GM19455 (cell line): ENCODE measurements at regions not wholly inside any gene's neighbourhood (a gene's known extent, or its start where the extent isn't known, plus 50 kb on each side); places are given as distances from the start of the nearest gene placed in this dataset.
"Not testable (repeated sequence)": the region's sequence is repeated elsewhere in the genome, so short reads cannot be mapped to it uniquely, and the experiment has no call there.

Source experiments
- ATAC-seq: cut with Tn5 transposase; IDR thresholded peaks from one replicate; pipeline ENCODE4 v1.9.1; 2021; ENCODE audit not compliant: unreplicated experiment

DNA sequence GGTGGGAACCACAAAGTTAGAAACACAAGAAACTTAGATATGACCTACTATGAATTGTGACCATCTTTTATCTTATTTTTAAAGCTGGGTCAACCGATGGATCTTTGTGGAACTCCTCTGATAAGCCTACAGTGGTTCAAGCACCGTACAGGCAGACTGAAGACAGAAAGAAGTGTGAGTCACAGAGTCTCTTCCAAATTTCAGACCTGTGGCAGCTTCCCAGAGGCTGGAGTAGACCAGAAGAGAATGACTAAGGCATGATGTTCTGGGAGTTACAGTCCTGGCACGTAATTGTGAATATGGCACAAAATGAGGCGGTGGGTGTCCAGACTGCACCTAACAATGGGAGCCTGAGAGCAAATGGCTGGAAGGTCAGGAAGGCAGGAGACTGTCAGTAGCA, 70.0 kb downstream of the LMO4 start:
- no peak for ATAC-seq

DNA sequence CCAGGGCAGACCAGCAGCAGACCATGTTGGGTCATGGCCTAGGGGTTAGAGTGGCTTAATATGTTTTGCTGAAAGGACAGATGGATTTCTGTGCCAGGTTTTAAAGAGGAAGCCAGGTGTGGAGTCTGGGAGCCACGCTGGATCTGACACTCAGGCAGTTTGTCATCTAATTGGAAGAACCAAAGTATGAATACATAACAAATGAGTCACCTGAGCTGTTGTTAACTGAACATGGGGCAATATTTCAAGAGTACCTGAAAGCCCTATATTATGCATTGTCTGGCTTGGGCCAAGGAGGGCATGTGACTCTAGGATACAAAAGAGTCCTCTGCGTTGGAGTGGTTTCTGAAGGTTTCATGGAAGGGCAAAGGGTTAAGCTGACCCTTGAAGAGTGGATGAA, 70.6 kb downstream of the LMO4 start:
- ATAC-seq = no peak

DNA sequence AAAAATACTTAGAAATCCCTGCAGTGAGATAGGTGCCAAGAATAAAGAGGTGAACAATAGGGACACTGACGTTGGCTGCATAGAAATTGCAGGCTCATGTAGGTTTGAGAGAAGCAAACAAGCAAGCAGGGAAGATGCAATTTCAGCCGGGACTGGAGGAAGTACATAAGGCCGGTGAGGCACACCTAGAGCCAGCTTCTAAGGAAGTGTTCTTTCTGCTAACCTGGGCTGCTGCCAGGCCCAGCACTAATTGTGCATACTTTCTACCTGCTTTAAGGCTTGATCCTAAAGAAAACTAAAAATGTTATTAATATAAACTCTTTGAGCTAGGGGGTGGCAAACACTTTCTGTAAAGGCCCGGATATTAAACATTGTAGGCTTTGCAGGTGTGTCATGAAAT, 71.0 kb downstream of the LMO4 start:
- no peak for ATAC-seq

DNA sequence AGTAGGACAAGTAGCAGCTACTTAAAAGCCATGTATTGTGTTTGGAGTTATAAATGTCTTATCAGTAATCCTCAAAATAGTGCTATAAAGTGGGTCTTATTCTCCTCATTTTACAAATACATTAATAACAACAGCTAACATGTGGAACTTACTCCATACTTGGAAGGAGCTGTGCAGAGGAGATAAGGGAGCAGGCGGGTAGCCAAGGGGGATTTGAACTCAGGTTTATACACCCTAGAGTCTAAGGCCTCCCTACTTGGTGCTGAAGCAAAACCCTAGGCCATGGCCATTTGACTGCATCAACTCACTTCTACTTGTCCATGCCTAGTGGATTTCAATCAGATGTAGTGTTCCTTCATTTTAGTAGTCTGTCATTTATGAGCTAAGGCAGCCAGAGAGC, 72.1 kb downstream of the LMO4 start:
- ATAC-seq = no peak

DNA sequence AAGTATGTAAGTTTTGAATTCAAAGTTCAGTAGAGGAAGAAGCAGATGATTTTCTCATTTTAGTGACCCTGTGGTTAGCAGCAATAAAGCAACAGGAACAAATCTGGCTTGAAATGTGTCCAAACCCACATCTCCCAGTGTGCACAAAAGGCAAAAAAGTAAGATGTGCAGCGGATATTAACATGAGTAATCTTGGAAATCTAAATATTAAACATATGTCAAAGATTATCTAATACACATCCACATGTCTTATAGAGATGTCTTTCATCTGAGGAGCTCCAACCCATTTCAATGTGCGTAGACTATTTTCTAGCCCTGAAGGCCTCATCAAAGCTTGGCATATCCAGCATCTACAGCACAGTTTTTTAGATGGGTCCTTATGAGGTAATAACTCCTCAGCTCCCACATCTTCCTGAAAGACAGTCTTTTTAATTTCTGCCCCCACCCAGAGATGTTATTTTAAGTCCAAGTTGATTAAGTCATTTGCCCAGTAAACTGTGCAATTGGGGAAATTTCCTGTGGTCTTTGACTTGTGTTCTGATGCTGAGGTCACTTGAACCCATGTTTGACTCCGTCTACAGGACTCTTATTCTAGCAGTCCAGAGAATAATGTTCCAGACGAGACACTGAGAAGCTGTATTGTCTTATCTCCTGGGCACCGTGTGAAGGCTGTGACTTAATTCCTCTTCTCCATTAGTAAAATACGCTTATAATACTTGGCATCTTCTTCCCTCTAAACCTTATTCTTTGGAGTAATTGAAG, 73.7 kb downstream of the LMO4 start:
- ATAC-seq = no peak

DNA sequence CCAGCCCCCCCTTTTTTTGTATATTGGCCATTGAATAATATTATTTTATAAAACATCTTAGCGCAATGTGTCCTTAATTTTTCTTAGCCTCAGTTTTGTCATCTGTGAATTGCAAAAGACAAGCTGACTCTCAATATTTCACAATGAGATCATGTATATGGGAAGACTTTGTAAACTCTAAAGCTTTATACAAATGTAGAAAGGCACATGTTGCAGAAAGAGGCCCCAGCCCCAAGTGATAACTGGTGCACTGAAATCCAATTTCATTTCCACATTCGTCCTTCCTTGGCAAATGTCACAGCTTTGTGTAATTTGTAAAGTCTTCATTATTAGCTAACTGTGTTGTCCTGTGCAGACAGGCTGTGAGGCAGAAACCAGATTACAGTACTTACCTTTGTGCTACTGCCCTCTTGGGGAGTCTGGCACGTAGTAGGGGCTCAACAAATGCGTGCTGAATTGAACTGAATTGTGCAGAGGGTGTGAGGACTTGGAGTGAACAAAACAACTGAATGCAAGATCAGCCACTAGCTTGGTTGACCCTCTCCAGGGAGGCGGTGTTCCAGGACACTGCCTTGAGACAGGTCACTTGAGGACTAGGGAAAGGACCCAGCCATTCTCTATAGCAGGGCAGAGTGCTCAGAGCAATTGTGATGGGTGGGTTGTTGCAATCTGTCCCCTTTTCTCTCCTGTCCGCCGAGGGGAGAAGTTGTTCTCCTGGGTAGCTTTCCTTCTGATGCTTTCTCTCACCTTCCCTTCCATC, 74.6 kb downstream of the LMO4 start:
- no peak for ATAC-seq

DNA sequence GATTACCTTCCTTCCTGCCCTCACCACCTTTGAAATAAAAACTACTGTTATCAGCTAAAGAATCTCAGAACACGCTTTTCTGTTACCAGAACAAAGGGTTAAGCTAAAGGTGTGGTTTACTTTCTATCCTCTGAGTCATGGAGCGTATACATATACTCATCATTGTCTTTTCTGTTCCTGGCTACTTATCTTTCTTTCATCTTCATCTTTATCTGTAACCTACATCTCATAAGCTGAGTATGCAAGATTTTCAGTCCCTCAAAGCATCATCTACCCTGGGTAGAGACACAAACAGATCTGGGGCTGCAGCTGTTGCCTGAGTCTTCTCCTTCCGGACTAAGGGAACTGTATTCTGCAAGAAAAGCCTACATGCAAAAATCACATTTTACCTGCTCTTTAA, 75.6 kb downstream of the LMO4 start:
- no peak for ATAC-seq

DNA sequence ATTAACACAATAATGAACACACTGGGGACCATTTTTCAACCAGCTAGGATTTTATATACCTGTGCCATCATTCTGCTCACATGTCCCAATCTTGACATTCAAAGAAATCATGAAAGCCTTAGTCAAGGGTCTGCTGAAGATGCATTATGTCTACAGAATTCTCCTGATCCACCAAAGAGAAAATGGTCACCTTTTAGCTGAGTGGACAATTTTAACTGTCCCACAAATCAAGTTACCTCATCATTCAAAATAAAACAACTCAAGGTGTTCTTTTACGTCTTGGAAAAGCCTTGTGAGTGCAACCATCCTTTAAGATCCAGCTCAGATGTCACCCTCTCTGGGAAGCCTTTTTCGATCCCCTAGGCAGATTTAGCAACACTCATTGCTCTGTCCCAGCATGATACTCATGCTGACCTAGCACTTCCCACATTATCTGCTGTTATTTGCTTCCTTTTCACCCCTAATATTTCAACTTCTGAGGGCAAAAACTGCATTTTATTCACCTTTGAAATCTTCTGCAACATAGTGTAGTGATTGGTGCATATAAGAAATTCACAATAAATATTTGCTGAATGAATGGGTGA, 80.1 kb downstream of the LMO4 start:
- ATAC-seq = no peak

DNA sequence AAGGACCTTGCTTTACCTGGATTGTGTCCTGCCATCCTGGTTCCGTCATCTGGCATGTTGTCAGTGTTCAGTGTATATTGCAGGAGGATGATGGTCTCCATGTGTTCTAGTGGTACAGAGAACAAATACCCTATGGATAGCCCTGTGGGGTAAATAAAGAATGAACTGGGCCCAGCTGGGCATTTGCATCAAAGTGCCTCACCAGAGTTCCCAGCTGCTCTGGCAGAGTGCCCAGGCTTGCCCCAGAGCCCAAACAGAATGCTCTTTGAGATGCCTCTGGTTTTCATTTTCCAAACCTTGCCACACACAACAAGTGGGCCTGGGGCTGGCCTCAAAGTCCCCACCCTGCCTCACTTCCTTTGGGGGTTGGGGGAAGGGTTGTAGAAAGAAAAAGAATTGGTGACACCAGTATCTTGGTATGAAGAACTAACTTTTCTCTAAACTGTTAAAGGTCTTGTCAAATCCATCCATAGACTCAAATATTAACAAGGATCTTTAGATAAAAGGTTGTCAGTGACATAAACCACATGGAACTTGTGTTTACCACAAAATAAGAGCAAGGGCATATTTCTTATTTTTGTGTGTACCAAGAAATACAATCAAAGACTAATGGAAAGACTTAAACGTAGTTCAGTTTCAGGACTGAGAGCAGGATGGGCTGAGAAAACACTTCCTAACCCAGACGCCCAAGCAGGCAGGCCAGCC, 82.2 kb downstream of the LMO4 start:
- ATAC-seq = no peak

DNA sequence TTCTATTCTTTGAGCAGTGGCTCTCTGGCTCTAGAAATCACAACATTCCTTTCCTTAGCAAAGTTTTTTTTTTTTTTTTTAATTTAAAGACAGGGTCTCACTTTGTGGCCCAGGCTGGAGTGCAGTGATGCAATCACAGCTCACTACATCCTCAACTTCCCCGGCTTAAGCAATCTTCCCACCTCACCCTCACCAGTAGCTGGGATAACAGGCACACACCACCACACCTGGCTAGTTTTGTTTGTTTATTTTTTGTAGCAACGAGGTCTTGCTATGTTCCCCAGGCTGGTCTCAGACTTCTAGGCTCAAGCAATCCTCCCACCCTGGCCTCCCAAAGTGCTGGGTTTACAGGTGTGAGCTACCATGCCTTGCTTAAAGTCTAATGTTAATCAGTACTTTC, 85.2 kb downstream of the LMO4 start:
- not testable (repeated sequence) for ATAC-seq

DNA sequence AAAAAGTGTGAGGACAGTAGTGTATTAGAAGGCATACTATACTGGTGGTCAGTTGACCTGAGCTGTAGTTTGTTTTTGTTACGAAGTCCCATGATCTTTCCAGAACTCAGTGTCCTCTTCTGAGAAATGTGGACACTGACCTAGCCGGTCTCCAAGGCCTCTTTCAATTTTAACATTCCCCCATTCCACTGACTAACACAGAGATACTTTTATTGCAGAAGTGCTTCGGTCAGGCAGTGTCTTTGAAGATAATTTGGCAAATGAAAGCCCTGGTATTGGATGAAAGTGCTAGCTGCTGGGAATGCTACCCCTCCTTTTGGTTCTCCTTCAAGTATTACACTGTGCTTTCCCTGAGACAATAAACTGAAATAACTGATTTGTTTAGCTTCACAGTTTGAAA, 89.4 kb downstream of the LMO4 start:
- ATAC-seq = no peak

DNA sequence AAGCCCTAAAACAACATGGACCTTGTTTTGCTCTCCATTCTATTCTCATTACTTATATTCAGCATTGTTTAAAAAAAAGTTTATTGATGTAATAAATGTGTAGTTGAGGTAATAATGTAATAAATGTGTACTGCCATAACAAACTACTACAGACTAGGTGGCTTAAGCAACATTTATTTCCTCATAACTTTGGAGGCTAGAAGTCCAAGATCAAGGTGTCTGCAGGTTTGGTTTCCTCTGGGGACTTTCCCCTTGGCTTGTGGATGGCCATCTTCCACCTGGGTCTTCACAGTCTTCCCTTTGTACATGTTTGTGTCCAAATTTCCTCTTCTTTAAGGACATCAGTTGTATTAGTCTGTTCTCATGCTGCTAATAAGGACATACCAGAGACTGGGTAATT, 93.1 kb downstream of the LMO4 start:
- no peak for ATAC-seq

DNA sequence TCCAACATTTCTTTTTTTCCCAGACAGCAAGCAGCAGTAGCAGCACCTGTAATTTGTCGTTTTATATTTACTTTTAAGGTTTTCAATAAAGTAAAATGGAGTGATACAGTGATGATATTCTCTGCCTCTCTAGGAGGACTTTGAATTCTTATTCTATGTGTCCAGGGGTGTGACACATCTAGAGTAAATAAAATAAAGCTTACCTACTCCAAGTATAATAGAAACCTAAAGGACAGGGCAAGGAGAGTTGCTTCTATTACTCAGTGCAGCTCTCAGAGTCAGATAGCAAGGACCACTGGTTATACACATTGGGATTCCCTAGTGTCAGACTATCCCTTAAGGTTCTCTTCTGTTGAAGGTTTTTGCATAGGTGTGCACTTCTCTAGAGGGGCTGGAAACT, 95.9 kb downstream of the LMO4 start:
- ATAC-seq = no peak

DNA sequence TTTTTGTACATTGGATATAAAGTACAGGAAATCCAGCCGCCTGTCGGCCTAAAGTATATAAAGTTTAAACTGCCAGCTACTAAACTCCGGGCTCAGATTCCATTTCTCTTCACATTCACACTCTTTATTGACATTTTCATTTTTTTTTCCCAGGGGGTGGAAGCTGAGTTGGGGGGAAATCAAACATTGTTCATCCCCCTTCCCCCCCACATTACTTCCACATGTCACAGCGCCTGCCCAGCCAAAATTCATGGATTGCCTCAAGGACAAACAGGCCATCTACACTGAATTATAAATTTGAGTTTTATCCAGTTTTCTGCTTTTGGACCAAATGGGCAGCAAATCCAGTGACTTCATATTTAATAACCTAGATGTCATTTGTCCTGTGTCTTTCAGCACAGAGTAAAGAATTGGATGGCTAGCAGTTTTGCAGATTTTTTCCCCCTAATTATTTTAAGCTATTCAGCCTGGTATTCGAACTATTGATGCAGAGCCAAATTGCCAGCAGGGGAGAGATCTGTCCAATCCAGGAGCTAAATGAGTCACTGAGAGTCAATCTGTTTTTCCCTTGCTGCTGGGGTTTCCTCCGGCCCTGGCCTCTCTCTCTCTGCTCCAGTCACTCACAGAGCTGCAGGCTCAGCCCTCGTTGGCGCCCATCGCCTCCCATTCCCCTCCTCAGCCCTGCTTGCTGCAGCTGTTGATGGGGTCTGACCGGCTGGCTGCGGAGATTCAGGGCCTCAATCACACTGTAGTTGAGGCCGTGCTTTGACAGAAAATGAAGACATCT, 98.0 kb downstream of the LMO4 start:
- no peak for ATAC-seq

DNA sequence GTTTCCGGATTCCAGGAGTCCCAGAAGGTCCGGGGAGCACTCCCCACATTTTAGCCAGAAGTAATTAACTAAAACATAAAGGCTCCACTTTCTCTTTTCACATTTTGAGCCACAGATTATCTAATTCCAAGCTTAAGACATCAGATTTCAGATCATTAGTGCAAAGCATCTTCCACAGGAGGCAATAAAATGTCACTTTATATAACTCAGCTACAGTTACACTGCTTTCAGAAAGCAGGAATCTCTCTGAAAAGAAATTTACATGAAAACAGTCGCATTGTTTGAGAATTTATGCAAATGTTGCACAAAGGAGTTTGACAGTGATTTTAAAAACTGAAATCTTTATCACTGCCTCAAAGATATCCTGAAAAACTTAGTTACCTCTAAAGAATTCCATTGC, 99.7 kb downstream of the LMO4 start:
- ATAC-seq = no peak

DNA sequence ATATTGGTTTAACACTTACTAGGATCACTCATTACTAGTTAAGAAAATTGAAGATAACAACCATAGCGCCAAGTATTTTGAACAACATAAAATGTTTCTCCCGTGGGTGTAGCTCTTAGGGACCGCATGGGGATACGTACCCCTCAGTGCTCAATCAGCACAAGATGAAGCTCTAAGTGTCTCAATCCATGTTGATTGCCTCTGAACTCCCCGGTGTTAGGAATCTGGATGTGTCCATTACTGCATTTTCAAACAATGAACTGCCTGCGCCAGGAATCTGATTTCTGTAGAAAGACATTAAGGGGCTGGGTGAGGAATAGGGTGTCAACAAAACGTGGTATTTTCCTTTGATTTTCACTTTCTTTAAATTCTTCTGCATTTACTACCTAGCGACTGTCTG, 100.2 kb downstream of the LMO4 start:
- ATAC-seq = no peak

DNA sequence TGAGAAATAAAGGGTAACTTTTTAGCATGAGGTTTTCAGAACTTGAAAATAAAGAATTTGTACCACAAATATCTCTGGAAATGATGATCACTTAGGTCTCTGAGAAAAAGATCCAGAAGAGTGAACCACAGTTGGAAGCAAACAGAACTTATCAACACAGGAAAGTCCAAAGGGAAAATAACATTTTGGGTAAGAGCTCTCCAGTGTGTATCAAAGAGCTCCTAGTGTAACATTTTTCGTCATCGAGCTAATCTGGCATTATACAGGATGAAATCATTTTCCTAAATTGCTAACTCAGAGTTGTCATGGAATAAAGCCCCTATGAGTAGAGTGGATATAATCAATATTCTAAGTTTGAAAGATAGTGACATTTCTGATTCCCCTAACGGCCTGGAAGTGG, 104.0 kb downstream of the LMO4 start:
- ATAC-seq = no peak

DNA sequence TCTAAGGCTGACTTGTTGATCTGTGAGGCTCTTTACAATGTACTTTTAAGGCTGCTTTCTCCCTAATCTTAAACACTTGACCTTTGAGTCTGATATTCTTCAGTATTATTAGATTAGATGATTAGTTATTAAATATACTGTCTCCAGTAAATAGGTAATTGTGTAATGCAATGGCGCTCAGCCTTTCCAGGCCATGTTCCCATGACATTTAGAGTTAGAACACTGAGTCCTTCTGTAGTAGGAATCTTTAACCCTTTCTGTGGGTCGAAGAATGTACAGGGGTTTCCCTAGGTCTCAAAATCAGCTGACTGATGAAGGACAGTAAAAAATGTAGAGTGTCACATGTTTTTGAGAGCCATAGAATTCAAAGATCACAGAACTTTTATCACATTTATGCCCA, 104.4 kb downstream of the LMO4 start:
- not testable (repeated sequence) for ATAC-seq

DNA sequence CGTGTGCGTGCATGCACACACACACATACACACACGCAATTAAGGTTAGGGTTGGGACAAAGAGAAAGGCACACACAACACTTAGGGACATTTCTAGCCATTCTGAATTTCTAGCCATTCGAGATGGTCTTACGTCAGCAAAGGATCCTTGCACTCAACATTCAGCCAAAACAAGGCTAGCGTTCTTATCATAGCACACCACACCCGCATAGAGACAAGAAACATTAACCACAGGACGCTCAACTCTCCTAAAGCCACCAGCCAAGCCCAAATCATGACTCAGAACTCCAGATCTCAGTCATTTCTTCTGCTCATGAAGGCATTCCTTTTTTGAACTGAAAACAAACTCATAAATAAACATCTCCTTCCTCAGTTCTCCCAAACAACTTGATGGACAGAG, 106.8 kb downstream of the LMO4 start:
- ATAC-seq = peak; percentile 44

DNA sequence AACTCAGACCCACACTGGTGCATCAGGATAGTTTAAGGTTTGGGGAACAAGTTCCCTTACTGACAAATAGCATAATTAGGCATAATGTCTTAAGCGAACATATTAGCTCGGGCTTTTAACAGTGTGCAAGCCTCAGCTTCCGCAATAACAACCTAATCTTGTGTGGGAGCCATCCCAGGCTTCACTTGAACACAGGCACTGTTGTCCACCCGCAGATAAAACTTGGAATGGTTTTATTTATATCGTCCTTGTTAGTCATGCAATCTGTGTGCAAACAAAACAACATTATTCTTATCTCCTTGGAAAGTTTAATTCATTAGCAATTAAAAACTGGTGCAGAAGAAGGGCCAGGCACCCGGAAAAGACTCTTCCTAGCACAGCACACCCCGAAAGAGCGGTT, 107.4 kb downstream of the LMO4 start:
- not testable (repeated sequence) for ATAC-seq

DNA sequence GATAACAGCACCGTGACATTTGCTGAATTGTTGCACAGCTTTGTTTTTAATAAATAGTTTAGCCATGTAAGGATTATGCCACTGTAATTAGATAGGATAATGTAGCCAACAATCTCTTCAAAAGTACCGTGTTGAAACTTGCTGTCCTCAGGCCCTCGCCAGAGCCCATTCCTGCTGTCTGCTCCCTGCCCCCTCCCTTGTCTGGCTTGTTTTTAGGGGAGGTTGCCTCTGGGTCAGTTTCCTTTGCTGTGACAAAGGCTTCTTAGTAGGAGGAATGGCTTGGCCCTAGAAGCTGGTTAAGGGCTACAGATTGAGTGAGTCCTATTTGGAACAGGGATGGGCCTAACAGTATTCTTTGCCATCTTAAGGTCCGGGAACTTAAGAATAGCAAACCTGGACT, 107.9 kb downstream of the LMO4 start:
- ATAC-seq = no peak
